ENCODE measurements at regions not wholly inside any gene's neighbourhood (a gene's known extent, or its start where the extent isn't known, plus 50 kb on each side); places are given as distances from the start of the nearest gene placed in this dataset.

- 85 to 93% methylated on average over 3 to 4 of the region's 4 CpGs for WGBS, 2 experiments (ENCODE audit: insufficient coverage in 1 of 2, insufficient read length in 1 of 2)
- Mint-ChIP-seq H3K4me1 (peaks cover 6% of the 10 kb centered on the region), H3K27ac (no peak overlapping the region), H3K4me3 (no peak overlapping the region), H3K9me3 (no peaks in the 10 kb centered on the region), H3K27me3 (ENCODE audit: insufficient read depth) (peaks cover 1% of the 10 kb centered on the region), H3K36me3 (ENCODE audit: low read depth) (no peaks in the 10 kb centered on the region)
- no peak for DNase-seq
- H3K4me3 ChIP-seq (ENCODE audit: low read length): no peak overlapping the region
- no peaks in the 10 kb centered on the region for H3K4me1 ChIP-seq (ENCODE audit: control insufficient read depth, insufficient read depth, low read length)
- H3K36me3 ChIP-seq (ENCODE audit: control insufficient read depth, insufficient read depth, low read length): no peaks in the 10 kb centered on the region
- no peak overlapping the region for H3K9ac ChIP-seq (ENCODE audit: extremely low read depth, low read length, poor library complexity, severe bottlenecking)
- H3K27ac ChIP-seq (ENCODE audit: low read depth, low read length): no peak overlapping the region
- no peaks in the 10 kb centered on the region for H3K27me3 ChIP-seq (ENCODE audit: control insufficient read depth, insufficient read depth, low read length, poor library complexity, severe bottlenecking)
- no peak for TF ChIP-seq CTCF (conservative IDR thresholded peaks at IDR 0.05)
- no peaks in the 10 kb centered on the region for H3K9me3 ChIP-seq (ENCODE audit: control insufficient read depth, low read length)
Observed at GRCh38 chr6:10184371-10185227, 230.3 kb downstream of the TFAP2A start.

- Mint-ChIP-seq H3K4me1 (peaks cover 2% of the 10 kb centered on the region), H3K9me3 (no peaks in the 10 kb centered on the region), H3K4me3 (no peak overlapping the region), H3K36me3 (ENCODE audit: low read depth) (no peaks in the 10 kb centered on the region), H3K27ac (no peak overlapping the region), H3K27me3 (ENCODE audit: insufficient read depth) (no peaks in the 10 kb centered on the region)
- Histone ChIP-seq H3K9me3 (ENCODE audit: control insufficient read depth, low read length) (no peaks in the 10 kb centered on the region), H3K27ac (ENCODE audit: low read depth, low read length) (no peak overlapping the region), H3K9ac (ENCODE audit: extremely low read depth, low read length, poor library complexity, severe bottlenecking) (no peak overlapping the region), H3K4me3 (ENCODE audit: low read length) (no peak overlapping the region), H3K36me3 (ENCODE audit: control insufficient read depth, insufficient read depth, low read length) (no peaks in the 10 kb centered on the region), H3K4me1 (ENCODE audit: control insufficient read depth, insufficient read depth, low read length) (no peaks in the 10 kb centered on the region), H3K27me3 (ENCODE audit: control insufficient read depth, insufficient read depth, low read length, poor library complexity, severe bottlenecking) (no peaks in the 10 kb centered on the region)
- no peak for TF ChIP-seq CTCF (conservative IDR thresholded peaks at IDR 0.05)
- WGBS, 2 experiments (ENCODE audit: insufficient coverage in 1 of 2, insufficient read length in 1 of 2): 83 to 88% methylated on average over 6 to 14 of the region's 14 CpGs
- DNase-seq: no peak
Observed at GRCh38 chr6:10180138-10181074, 234.5 kb downstream of the TFAP2A start.

GRCh38 chr6:10177704-10178103, 237.2 kb downstream of the TFAP2A start:
- Histone ChIP-seq H3K4me3 (ENCODE audit: low read length) (no peak overlapping the region), H3K9ac (ENCODE audit: extremely low read depth, low read length, poor library complexity, severe bottlenecking) (no peak overlapping the region), H3K4me1 (ENCODE audit: control insufficient read depth, insufficient read depth, low read length) (no peaks in the 10 kb centered on the region), H3K9me3 (ENCODE audit: control insufficient read depth, low read length) (no peaks in the 10 kb centered on the region), H3K27ac (ENCODE audit: low read depth, low read length) (no peak overlapping the region), H3K27me3 (ENCODE audit: control insufficient read depth, insufficient read depth, low read length, poor library complexity, severe bottlenecking) (no peaks in the 10 kb centered on the region), H3K36me3 (ENCODE audit: control insufficient read depth, insufficient read depth, low read length) (no peaks in the 10 kb centered on the region)
- Mint-ChIP-seq H3K4me1 (peaks cover 2% of the 10 kb centered on the region), H3K27me3 (ENCODE audit: insufficient read depth) (no peaks in the 10 kb centered on the region), H3K9me3 (no peaks in the 10 kb centered on the region), H3K36me3 (ENCODE audit: low read depth) (no peaks in the 10 kb centered on the region), H3K4me3 (no peak overlapping the region), H3K27ac (no peak overlapping the region)
- TF ChIP-seq CTCF (conservative IDR thresholded peaks at IDR 0.05): no peak
- no peak for DNase-seq

All from endodermal cell (in vitro differentiated cells).